ENCODE measurements at regions not wholly inside any gene's neighbourhood (a gene's known extent, or its start where the extent isn't known, plus 50 kb on each side); places are given as distances from the start of the nearest gene placed in this dataset.
A peak's percentile ranks its signal among the peaks of the same experiment; 100 is the strongest.
"Not testable (repeated sequence)": the region's sequence is repeated elsewhere in the genome, so short reads cannot be mapped to it uniquely, and the experiment has no call there.

- DNase-seq, result no peak
These were observed 93.7 kb upstream of the SRSF6 start for GRCh38 chr20:43364001-43364400.

GRCh38 chr20:43363506-43363905, 94.2 kb upstream of the SRSF6 start:
- no peak for DNase-seq

GRCh38 chr20:43361526-43361925, 96.2 kb upstream of the SRSF6 start:
- no peak for DNase-seq

- no peak for DNase-seq
These were observed 97.7 kb upstream of the SRSF6 start for GRCh38 chr20:43360016-43360415.

- DNase-seq, result no peak
These were observed 98.9 kb upstream of the SRSF6 start for GRCh38 chr20:43358811-43359210.

- DNase-seq, result no peak
These were observed 100.3 kb upstream of the SRSF6 start for GRCh38 chr20:43357352-43357751.

GRCh38 chr20:43355610-43356009, 102.1 kb upstream of the SRSF6 start:
- DNase-seq, result no peak

- DNase-seq, result no peak
These were observed 104.7 kb upstream of the SRSF6 start for GRCh38 chr20:43352996-43353395.

- not testable (repeated sequence) for DNase-seq
These were observed 107.0 kb upstream of the SRSF6 start for GRCh38 chr20:43350694-43351093.

- DNase-seq, result no peak
These were observed 107.9 kb upstream of the SRSF6 start for GRCh38 chr20:43349841-43350240.

- DNase-seq, result not testable (repeated sequence)
These were observed 109.9 kb upstream of the SRSF6 start for GRCh38 chr20:43347839-43348238.

GRCh38 chr20:43345676-43346075, 112.0 kb upstream of the SRSF6 start:
- DNase-seq, result peak in 2 of 3 experiments; percentile 5 to 56

- no peak for DNase-seq
These were observed 116.2 kb upstream of the SRSF6 start for GRCh38 chr20:43341511-43341910.

- DNase-seq, result no peak
These were observed 120.7 kb upstream of the SRSF6 start for GRCh38 chr20:43337036-43337435.

GRCh38 chr20:43334080-43334479, 123.6 kb upstream of the SRSF6 start:
- DNase-seq, result no peak

- DNase-seq, result no peak
These were observed 125.8 kb upstream of the SRSF6 start for GRCh38 chr20:43331906-43332305.

GRCh38 chr20:43328697-43329096, 129.0 kb upstream of the SRSF6 start:
- DNase-seq, result no peak

GRCh38 chr20:43327234-43327633, 130.5 kb upstream of the SRSF6 start:
- not testable (repeated sequence) for DNase-seq

GRCh38 chr20:43325926-43326325, 131.8 kb upstream of the SRSF6 start:
- no peak for DNase-seq

GRCh38 chr20:43323592-43323991, 133.9 kb upstream of the PTPRT start:
- no peak for DNase-seq

- DNase-seq, result peak; percentile 11 to 35 (median 14)
These were observed 133.1 kb upstream of the PTPRT start for GRCh38 chr20:43322851-43323250.

GRCh38 chr20:43320536-43320935, 130.8 kb upstream of the PTPRT start:
- DNase-seq, result no peak

GRCh38 chr20:43318755-43319297, 129.1 kb upstream of the PTPRT start:
- no peak for DNase-seq

GRCh38 chr20:43316271-43316670, 126.6 kb upstream of the PTPRT start:
- no peak for DNase-seq

GRCh38 chr20:43309266-43309665, 119.6 kb upstream of the PTPRT start:
- DNase-seq, result no peak

- no peak for DNase-seq
These were observed 117.1 kb upstream of the PTPRT start for GRCh38 chr20:43306837-43307236.

Data from NCI-H1417 (cell line).